ENCODE measurements at regions not wholly inside any gene's neighbourhood (a gene's known extent, or its start where the extent isn't known, plus 50 kb on each side); places are given as distances from the start of the nearest gene placed in this dataset.

- TF ChIP-seq CTCF (IDR thresholded peaks at IDR 0.05; ENCODE audit: extremely low read depth in 1 of 2, insufficient read depth in 1 of 2, low read depth in 1 of 2, low read length in 2 of 2) (no peak), POLR2A (IDR thresholded peaks at IDR 0.05; ENCODE audit: low read depth, low read length) (no peak), POLR2AphosphoS5 (IDR thresholded peaks at IDR 0.05; ENCODE audit: insufficient read depth, low read depth, low read length) (no peak), JUN (IDR thresholded peaks at IDR 0.05; ENCODE audit: borderline replicate concordance, insufficient read depth, insufficient read length, low read depth) (no peak), MAX (IDR thresholded peaks at IDR 0.05; ENCODE audit: insufficient read depth, insufficient read length) (no peak), GATA2 (IDR thresholded peaks at IDR 0.05; ENCODE audit: insufficient read depth, insufficient read length, low read depth, low read length) (no peak), EZH2 (IDR thresholded peaks at IDR 0.05; ENCODE audit: borderline replicate concordance, low read depth, low read length, severe bottlenecking) (no peak)
Measured at GRCh38 chr1:4447778-4448420, 206.5 kb upstream of the AJAP1 start.
